Right atrium auricular region (tissue), 2 donors: ENCODE measurements at regions not wholly inside any gene's neighbourhood (a gene's known extent, or its start where the extent isn't known, plus 50 kb on each side); places are given as distances from the start of the nearest gene placed in this dataset.
"Not testable (repeated sequence)": the region's sequence is repeated elsewhere in the genome, so short reads cannot be mapped to it uniquely, and the experiment has no call there.

ENCODE experiments used
- DNase-seq: peaks from one replicate; pipeline ENCODE4 v3.0.0-alpha.2; 2019; ENCODE audit warnings: low spot score
- H3K27ac ChIP-seq, 2 donors: fragments of 200-600 bp; sonication (generic); 1 replicate in 1 of 2; 2 replicates in 1 of 2; pipeline ENCODE4 v1.5.1; 2016 to 2019
- H3K27me3 ChIP-seq, 2 donors: fragments of 200-600 bp; sonication (generic); one replicate each; pipeline versions ENCODE4 v1.5.1 to v1.6.0; 2017 to 2019
- H3K36me3 ChIP-seq: fragments of 200-600 bp; sonication (generic); one replicate; pipeline ENCODE4 v1.5.1; 2016
- H3K4me1 ChIP-seq, 2 donors: fragments of 200-600 bp; sonication (generic); one replicate each; pipeline versions ENCODE4 v1.5.1 to v1.6.0; 2017 to 2019
- H3K4me3 ChIP-seq, 2 donors: fragments of 200-600 bp; sonication (generic); 1 replicate in 1 of 2; 2 replicates in 1 of 2; pipeline ENCODE4 v1.5.1; 2017 to 2019; ENCODE audit warnings: mild to moderate bottlenecking in 1 of 2, moderate library complexity in 1 of 2
- H3K9me3 ChIP-seq, 2 donors: fragments of 200-600 bp; sonication (generic); one replicate each; pipeline ENCODE4 v1.5.1; 2019
- CTCF ChIP-seq, 2 donors: fragments of 200-600 bp; sonication (generic); IDR thresholded peaks; one replicate each; pipeline ENCODE4 v1.5.1; 2019; ENCODE audit warnings: antibody characterized with exemption in 2 of 2

- TF ChIP-seq CTCF (IDR thresholded peaks at IDR 0.05), result no peak
- Histone ChIP-seq H3K4me1 (no peaks in the 10 kb centered on the region), H3K4me3 (no peak overlapping the region), H3K9me3 (no peaks in the 10 kb centered on the region), H3K27ac (no peak overlapping the region), H3K27me3 (no peaks in the 10 kb centered on the region), H3K36me3 (no peaks in the 10 kb centered on the region)
- DNase-seq, result no peak
Observed at GRCh38 chrX:113222305-113222704, 381.7 kb upstream of the AMOT start.

GRCh38 chrX:113212052-113212451 is 371.4 kb upstream of the AMOT start:
- Histone ChIP-seq H3K4me3 (no peak overlapping the region), H3K9me3 (peaks cover 5 to 6% of the 10 kb centered on the region in 2 donors), H3K4me1 (no peaks in the 10 kb centered on the region), H3K36me3 (no peaks in the 10 kb centered on the region), H3K27ac (no peak overlapping the region), H3K27me3 (no peaks in the 10 kb centered on the region)
- DNase-seq, result no peak
- TF ChIP-seq CTCF (IDR thresholded peaks at IDR 0.05), result no peak

- Histone ChIP-seq H3K9me3 (peaks cover 0 to 13% of the 10 kb centered on the region in 2 donors), H3K27me3 (no peaks in the 10 kb centered on the region), H3K4me1 (no peaks in the 10 kb centered on the region), H3K27ac (no peak overlapping the region), H3K4me3 (no peak overlapping the region), H3K36me3 (no peaks in the 10 kb centered on the region)
- no peak for TF ChIP-seq CTCF (IDR thresholded peaks at IDR 0.05)
- no peak for DNase-seq
Observed at GRCh38 chrX:113202601-113203000, 362.0 kb upstream of the AMOT start.

- Histone ChIP-seq H3K27ac (no peak overlapping the region), H3K9me3 (peaks cover 6 to 31% of the 10 kb centered on the region in 2 donors), H3K4me1 (no peaks in the 10 kb centered on the region), H3K4me3 (no peak overlapping the region), H3K27me3 (no peaks in the 10 kb centered on the region), H3K36me3 (no peaks in the 10 kb centered on the region)
- no peak for TF ChIP-seq CTCF (IDR thresholded peaks at IDR 0.05)
- no peak for DNase-seq
Observed at GRCh38 chrX:113195949-113196348, 355.3 kb upstream of the AMOT start.

- no peaks in the 10 kb centered on the region for H3K4me1 ChIP-seq
- no peak for DNase-seq
- no peaks in the 10 kb centered on the region for H3K36me3 ChIP-seq
- H3K4me3 ChIP-seq, result no peak overlapping the region
- H3K9me3 ChIP-seq, result peaks cover 6 to 31% of the 10 kb centered on the region in 2 donors
- H3K27ac ChIP-seq, result no peak overlapping the region
- H3K27me3 ChIP-seq, result no peaks in the 10 kb centered on the region
- no peak for TF ChIP-seq CTCF (IDR thresholded peaks at IDR 0.05)
Observed at GRCh38 chrX:113192418-113192817, 351.8 kb upstream of the AMOT start.

- DNase-seq, result no peak
- Histone ChIP-seq H3K36me3 (no peaks in the 10 kb centered on the region), H3K4me3 (no peak overlapping the region), H3K27ac (no peak overlapping the region), H3K27me3 (no peaks in the 10 kb centered on the region), H3K9me3 (peaks cover 0 to 16% of the 10 kb centered on the region in 2 donors), H3K4me1 (no peaks in the 10 kb centered on the region)
- no peak for TF ChIP-seq CTCF (IDR thresholded peaks at IDR 0.05)
Observed at GRCh38 chrX:113157496-113157895, 316.9 kb upstream of the AMOT start.

- H3K27me3 ChIP-seq, H3K27ac ChIP-seq, H3K4me3 ChIP-seq, H3K4me1 ChIP-seq, DNase-seq, H3K36me3 ChIP-seq: not testable (repeated sequence)
- H3K9me3 ChIP-seq, result peaks cover 0 to 16% of the 10 kb centered on the region in 2 donors
Observed at GRCh38 chrX:113154315-113154714, 313.7 kb upstream of the AMOT start.
